ENCODE measurements at regions not wholly inside any gene's neighbourhood (a gene's known extent, or its start where the extent isn't known, plus 50 kb on each side); places are given as distances from the start of the nearest gene placed in this dataset.

DNA sequence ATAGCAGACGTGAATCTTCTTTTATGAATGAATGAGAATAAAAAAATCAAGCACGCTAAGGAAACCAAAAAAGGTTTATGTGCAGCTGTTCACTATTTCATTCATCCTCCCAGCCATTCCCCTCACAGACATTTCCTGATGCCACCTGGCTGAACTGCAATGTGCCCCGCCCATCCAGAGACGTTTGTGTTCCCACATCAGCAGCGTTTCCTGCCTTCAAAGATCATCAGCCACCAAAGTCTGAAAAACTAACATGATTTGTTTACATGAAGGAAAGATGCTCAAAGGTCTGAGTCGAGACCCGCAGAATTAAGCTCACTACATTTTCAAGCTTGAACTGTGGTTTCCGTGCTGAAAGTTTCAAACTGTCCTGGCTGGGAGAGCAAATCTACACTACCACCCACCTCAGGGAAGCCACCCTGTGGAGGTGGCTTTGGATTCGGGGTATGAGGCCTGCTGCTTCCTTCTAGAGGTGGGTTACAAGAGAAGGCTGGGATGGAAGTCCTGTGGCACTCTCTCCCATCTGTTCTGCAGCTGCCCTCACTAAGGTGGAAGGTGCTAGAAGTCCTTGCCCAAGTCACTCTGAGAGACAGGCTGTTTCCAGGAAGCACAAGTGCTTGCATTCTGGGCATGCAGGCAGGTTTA lies 201.3 kb upstream of the OSR1 start:
- Histone ChIP-seq H2AFZ (ENCODE audit: insufficient read depth, low read depth, low read length, poor library complexity, severe bottlenecking) (no peak overlapping the region), H3K4me1 (ENCODE audit: control insufficient read depth in 2 of 2, insufficient read depth in 2 of 2, low read length in 2 of 2) (no peaks in the 10 kb centered on the region), H3K4me3 (ENCODE audit: control extremely low read depth in 1 of 5, extremely low read depth in 1 of 5, insufficient read depth in 1 of 5, low read depth in 2 of 5, low read length in 4 of 5) (no peak overlapping the region), H3K27me3 (replicated peaks in 1 of 4; ENCODE audit: control extremely low read depth in 1 of 4, control insufficient read depth in 3 of 4, insufficient read depth in 4 of 4, low read length in 3 of 4) (no peaks in the 10 kb centered on the region), H4K20me1 (ENCODE audit: control insufficient read depth, insufficient read depth, low read length, poor library complexity, severe bottlenecking) (no peaks in the 10 kb centered on the region), H3K27ac (ENCODE audit: low read length in 2 of 2) (no peak overlapping the region), H3K79me2 (ENCODE audit: control insufficient read depth, insufficient read depth, low read length) (no peaks in the 10 kb centered on the region), H3K9me3 (ENCODE audit: control extremely low read depth in 1 of 3, control insufficient read depth in 2 of 3, insufficient read depth in 1 of 3, low read length in 2 of 3) (peaks cover 0 to 6% (median 0%) of the 10 kb centered on the region in 3 donors), H3K9ac (ENCODE audit: low read length) (no peak overlapping the region), H3K4me2 (replicated peaks; ENCODE audit: low read depth, low read length, poor library complexity, severe bottlenecking) (no peak overlapping the region), H3K36me3 (replicated peaks in 1 of 2; ENCODE audit: control extremely low read depth in 1 of 2, control insufficient read depth in 1 of 2, extremely low read depth in 1 of 2, insufficient read depth in 2 of 2, low read length in 1 of 2) (no peaks in the 10 kb centered on the region)
- H3K4me3 Mint-ChIP-seq: no peak overlapping the region
- H3K27ac Mint-ChIP-seq: no peak overlapping the region
- 89% methylated on average over 4 of the region's 9 CpGs for WGBS (ENCODE audit: insufficient coverage)
- H3K9me3 Mint-ChIP-seq (ENCODE audit: insufficient read depth): no peaks in the 10 kb centered on the region
- ChIA-PET POLR2A (no interaction called here), CTCF (no interaction called here)
- intact Hi-C loops (cut with micrococcal nuclease): no loop called here
- DNase-seq (no peak), ATAC-seq (ENCODE audit: low read depth) (no peak)
- TF ChIP-seq, protein P1, sequence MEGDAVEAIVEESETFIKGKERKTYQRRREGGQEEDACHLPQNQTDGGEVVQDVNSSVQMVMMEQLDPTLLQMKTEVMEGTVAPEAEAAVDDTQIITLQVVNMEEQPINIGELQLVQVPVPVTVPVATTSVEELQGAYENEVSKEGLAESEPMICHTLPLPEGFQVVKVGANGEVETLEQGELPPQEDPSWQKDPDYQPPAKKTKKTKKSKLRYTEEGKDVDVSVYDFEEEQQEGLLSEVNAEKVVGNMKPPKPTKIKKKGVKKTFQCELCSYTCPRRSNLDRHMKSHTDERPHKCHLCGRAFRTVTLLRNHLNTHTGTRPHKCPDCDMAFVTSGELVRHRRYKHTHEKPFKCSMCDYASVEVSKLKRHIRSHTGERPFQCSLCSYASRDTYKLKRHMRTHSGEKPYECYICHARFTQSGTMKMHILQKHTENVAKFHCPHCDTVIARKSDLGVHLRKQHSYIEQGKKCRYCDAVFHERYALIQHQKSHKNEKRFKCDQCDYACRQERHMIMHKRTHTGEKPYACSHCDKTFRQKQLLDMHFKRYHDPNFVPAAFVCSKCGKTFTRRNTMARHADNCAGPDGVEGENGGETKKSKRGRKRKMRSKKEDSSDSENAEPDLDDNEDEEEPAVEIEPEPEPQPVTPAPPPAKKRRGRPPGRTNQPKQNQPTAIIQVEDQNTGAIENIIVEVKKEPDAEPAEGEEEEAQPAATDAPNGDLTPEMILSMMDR (IDR thresholded peaks at IDR 0.05): no peak
- no peak for TF ChIP-seq EZH2 (IDR thresholded peaks at IDR 0.05; ENCODE audit: borderline replicate concordance, insufficient read depth, low read depth, low read length, poor library complexity, severe bottlenecking)
- H3K27me3 Mint-ChIP-seq: peaks cover 9% of the 10 kb centered on the region
- no peaks in the 10 kb centered on the region for H3K4me1 Mint-ChIP-seq

DNA sequence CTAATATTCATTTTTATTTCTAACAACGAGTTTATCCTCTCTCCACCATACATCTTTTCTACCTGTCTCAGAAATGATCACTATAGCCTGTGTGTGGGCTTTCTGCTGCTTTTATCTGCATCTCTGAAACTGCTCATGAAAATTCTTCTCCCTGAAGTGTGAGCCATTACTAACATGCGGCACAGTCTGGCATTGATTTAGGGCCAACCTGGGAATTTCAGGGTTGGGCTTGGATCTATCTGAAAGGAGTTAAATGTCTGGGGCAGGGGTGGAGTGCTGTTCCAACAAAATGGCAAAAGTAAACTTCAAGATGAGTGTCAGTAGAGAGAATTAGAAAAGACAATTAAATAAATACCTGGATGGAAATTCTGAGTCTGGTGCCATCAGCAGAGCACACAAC lies 198.2 kb upstream of the OSR1 start:
- POLR2A ChIA-PET: no interaction called here
- peaks cover 0 to 6% (median 0%) of the 10 kb centered on the region in 3 donors for H3K9me3 ChIP-seq (ENCODE audit: control extremely low read depth in 1 of 3, control insufficient read depth in 2 of 3, insufficient read depth in 1 of 3, low read length in 2 of 3)
- Mint-ChIP-seq H3K27ac (no peak overlapping the region), H3K4me3 (no peak overlapping the region), H3K4me1 (no peaks in the 10 kb centered on the region), H3K9me3 (ENCODE audit: insufficient read depth) (no peaks in the 10 kb centered on the region), H3K27me3 (peaks cover 9% of the 10 kb centered on the region)
- ATAC-seq (ENCODE audit: low read depth) (no peak), DNase-seq (no peak)
- no peak overlapping the region for H3K27ac ChIP-seq (ENCODE audit: low read length in 2 of 2)
- no peak overlapping the region for H3K9ac ChIP-seq (ENCODE audit: low read length)
- no peak overlapping the region for H3K4me3 ChIP-seq (ENCODE audit: control extremely low read depth in 1 of 5, extremely low read depth in 1 of 5, insufficient read depth in 1 of 5, low read depth in 2 of 5, low read length in 4 of 5)
- H3K36me3 ChIP-seq (replicated peaks in 1 of 2; ENCODE audit: control extremely low read depth in 1 of 2, control insufficient read depth in 1 of 2, extremely low read depth in 1 of 2, insufficient read depth in 2 of 2, low read length in 1 of 2): no peaks in the 10 kb centered on the region
- no peak overlapping the region for H3K4me2 ChIP-seq (replicated peaks; ENCODE audit: low read depth, low read length, poor library complexity, severe bottlenecking)
- CTCF ChIA-PET: no interaction called here
- intact Hi-C loops (cut with micrococcal nuclease): no loop called here
- TF ChIP-seq EZH2 (IDR thresholded peaks at IDR 0.05; ENCODE audit: borderline replicate concordance, insufficient read depth, low read depth, low read length, poor library complexity, severe bottlenecking): no peak
- TF ChIP-seq, protein P1 (IDR thresholded peaks at IDR 0.05): no peak
- H2AFZ ChIP-seq (ENCODE audit: insufficient read depth, low read depth, low read length, poor library complexity, severe bottlenecking): no peak overlapping the region
- H4K20me1 ChIP-seq (ENCODE audit: control insufficient read depth, insufficient read depth, low read length, poor library complexity, severe bottlenecking): no peaks in the 10 kb centered on the region
- WGBS (ENCODE audit: insufficient coverage): 90% methylated on average over 2 of the region's 2 CpGs
- no peaks in the 10 kb centered on the region for H3K4me1 ChIP-seq (ENCODE audit: control insufficient read depth in 2 of 2, insufficient read depth in 2 of 2, low read length in 2 of 2)
- no peaks in the 10 kb centered on the region for H3K79me2 ChIP-seq (ENCODE audit: control insufficient read depth, insufficient read depth, low read length)
- no peaks in the 10 kb centered on the region for H3K27me3 ChIP-seq (replicated peaks in 1 of 4; ENCODE audit: control extremely low read depth in 1 of 4, control insufficient read depth in 3 of 4, insufficient read depth in 4 of 4, low read length in 3 of 4)

All from B cell (primary cell).